ENCODE measurements at regions not wholly inside any gene's neighbourhood (a gene's known extent, or its start where the extent isn't known, plus 50 kb on each side); places are given as distances from the start of the nearest gene placed in this dataset.
"Not testable (repeated sequence)": the region's sequence is repeated elsewhere in the genome, so short reads cannot be mapped to it uniquely, and the experiment has no call there.

GRCh38 chr20:22962567-22963439, 72.3 kb upstream of the SSTR4 start:
- no peaks in the 10 kb centered on the region for H3K36me3 ChIP-seq
- H3K27me3 ChIP-seq, result peaks cover 0 to 14% (median 0%) of the 10 kb centered on the region in 4 donors
- TF ChIP-seq POLR2A (IDR thresholded peaks at IDR 0.05; ENCODE audit: low read depth), result no peak
- TF ChIP-seq CTCF (IDR thresholded peaks at IDR 0.05), result no peak
- no peak for TF ChIP-seq POLR2AphosphoS5 (IDR thresholded peaks at IDR 0.05)
- no peak for TF ChIP-seq EP300 (IDR thresholded peaks at IDR 0.05)
- no peaks in the 10 kb centered on the region for H3K9me3 ChIP-seq
- WGBS, result 67% methylated on average over 3 of the region's 3 CpGs
- DNase-seq (ENCODE audit: extremely low spot score), result no peak
- H3K27ac ChIP-seq (replicated peaks in 1 of 4), result no peak overlapping the region
- intact Hi-C loops (cut with DNase I), result no loop called here
- no peak overlapping the region for H3K4me3 ChIP-seq
- H3K4me1 ChIP-seq, result no peaks in the 10 kb centered on the region

GRCh38 chr20:22963581-22963980, 71.5 kb upstream of the SSTR4 start:
- H3K9me3 ChIP-seq, result peaks cover 0 to 3% (median 0%) of the 10 kb centered on the region in 4 donors
- H3K4me1 ChIP-seq, result no peaks in the 10 kb centered on the region
- no peaks in the 10 kb centered on the region for H3K36me3 ChIP-seq
- 79% methylated on average over 3 of the region's 3 CpGs for WGBS
- TF ChIP-seq EP300 (IDR thresholded peaks at IDR 0.05) (no peak), CTCF (IDR thresholded peaks at IDR 0.05) (no peak), POLR2AphosphoS5 (IDR thresholded peaks at IDR 0.05) (no peak), POLR2A (IDR thresholded peaks at IDR 0.05; ENCODE audit: low read depth) (no peak)
- no peak overlapping the region for H3K27ac ChIP-seq (replicated peaks in 1 of 4)
- no peak overlapping the region for H3K4me3 ChIP-seq
- no peak for DNase-seq (ENCODE audit: extremely low spot score)
- peaks cover 0 to 15% (median 0%) of the 10 kb centered on the region in 4 donors for H3K27me3 ChIP-seq
- intact Hi-C loops (cut with DNase I), result no loop called here

GRCh38 chr20:22966787-22967464, 68.2 kb upstream of the SSTR4 start:
- Histone ChIP-seq H3K27ac (replicated peaks in 1 of 4) (no peak overlapping the region), H3K36me3 (no peaks in the 10 kb centered on the region), H3K4me1 (no peaks in the 10 kb centered on the region), H3K9me3 (peaks cover 0 to 10% (median 0%) of the 10 kb centered on the region in 4 donors), H3K4me3 (no peak overlapping the region), H3K27me3 (peaks cover 0 to 15% (median 0%) of the 10 kb centered on the region in 4 donors)
- intact Hi-C loops (cut with DNase I), result no loop called here
- TF ChIP-seq CTCF (IDR thresholded peaks at IDR 0.05), result no peak
- no peak for TF ChIP-seq POLR2A (IDR thresholded peaks at IDR 0.05; ENCODE audit: low read depth)
- no peak for TF ChIP-seq EP300 (IDR thresholded peaks at IDR 0.05)
- no peak for TF ChIP-seq POLR2AphosphoS5 (IDR thresholded peaks at IDR 0.05)
- DNase-seq (ENCODE audit: extremely low spot score), result no peak
- WGBS, result 71% methylated on average over 2 of the region's 4 CpGs

- 95% methylated on average over 2 of the region's 2 CpGs for WGBS
- H3K4me3 ChIP-seq; DNase-seq (ENCODE audit: extremely low spot score); H3K36me3 ChIP-seq; H3K4me1 ChIP-seq; H3K27ac ChIP-seq (replicated peaks in 1 of 4); H3K9me3 ChIP-seq; intact Hi-C loops (cut with DNase I): not testable (repeated sequence)
- H3K27me3 ChIP-seq, result peaks cover 0 to 15% (median 0%) of the 10 kb centered on the region in 4 donors
Measured at GRCh38 chr20:22967706-22968105, 67.4 kb upstream of the SSTR4 start.

GRCh38 chr20:22969031-22969430, 66.1 kb upstream of the SSTR4 start:
- 74% methylated on average over 1 of the region's 1 CpG for WGBS
- intact Hi-C loops (cut with DNase I), result not testable (repeated sequence)

GRCh38 chr20:22971077-22971476, 64.0 kb upstream of the SSTR4 start:
- H3K27ac ChIP-seq (replicated peaks in 1 of 4); H3K4me3 ChIP-seq; H3K4me1 ChIP-seq; intact Hi-C loops (cut with DNase I); H3K9me3 ChIP-seq; DNase-seq (ENCODE audit: extremely low spot score); H3K36me3 ChIP-seq: not testable (repeated sequence)
- WGBS, result 86% methylated on average over 2 of the region's 2 CpGs
- peaks cover 0 to 15% (median 0%) of the 10 kb centered on the region in 4 donors for H3K27me3 ChIP-seq

More at GRCh38 chr20:22969031-22969430, 66.1 kb upstream of the SSTR4 start:
- peaks cover 0 to 15% (median 0%) of the 10 kb centered on the region in 4 donors for H3K27me3 ChIP-seq
- H3K4me3 ChIP-seq; H3K36me3 ChIP-seq; H3K9me3 ChIP-seq; DNase-seq (ENCODE audit: extremely low spot score); H3K4me1 ChIP-seq; H3K27ac ChIP-seq (replicated peaks in 1 of 4): not testable (repeated sequence)
